A549 (cell line): ENCODE measurements at regions not wholly inside any gene's neighbourhood (a gene's known extent, or its start where the extent isn't known, plus 50 kb on each side); places are given as distances from the start of the nearest gene placed in this dataset.

Experiments
- ATAC-seq, 2 experiments: fragments of 200-7000 bp in 1 of 2; fragments of >200 bp in 1 of 2; cut with Nextera tagmentation in 1 of 2; cut with Tn5 transposase in 1 of 2; 3 replicates each; pipeline versions ENCODE4 v1.8.0 to v1.9.1; 2018 to 2020; ENCODE audit warnings: mild to moderate bottlenecking in 1 of 2, moderate library complexity in 1 of 2
- CTCF ChIA-PET: fragments of 300-600 bp; sonication (Branson Sonifier 250); formaldehyde crosslinking; extraction: SDS; loops from one replicate; lab custom pipeline; 2021; ENCODE audit warnings: antibody characterized with exemption, inconsistent platforms; lab: Yijun Ruan, JAX
- POLR2A ChIA-PET: fragments of 350-600 bp; formaldehyde crosslinking; extraction: SDS; loops from one replicate; lab custom pipeline; 2021; ENCODE audit warnings: antibody characterized with exemption, inconsistent platforms; lab: Yijun Ruan, JAX
- DNase-seq, 2 experiments: peaks; one replicate each; pipeline versions ENCODE4 v3.0.0 to v3.0.0-alpha.2; 2011 to 2016; ENCODE audit warnings: low read depth in 1 of 2, low spot score in 1 of 2
- FAIRE-seq: peaks from 2 replicates; lab custom pipeline; 2011; peaks lifted over from hg19 to GRCh38; lab: Jason Lieb, UNC
- H3K27ac ChIP-seq, 2 experiments: fragments of >200 bp; sonication (Bioruptor Twin); formaldehyde crosslinking; 3 replicates each; pipeline ENCODE4 v1.5.1; 2016 to 2017
- H3K4me1 ChIP-seq: fragments of >200 bp; sonication (Bioruptor Twin); formaldehyde crosslinking; 3 replicates; pipeline ENCODE4 v1.6.1; 2016
- H3K4me2 ChIP-seq: fragments of >200 bp; sonication (Bioruptor Twin); formaldehyde crosslinking; 3 replicates; pipeline ENCODE4 v1.6.1; 2016
- H3K4me3 ChIP-seq: fragments of >200 bp; sonication (Bioruptor Twin); formaldehyde crosslinking; 3 replicates; pipeline ENCODE4 v1.5.1; 2016
- H3K9me3 ChIP-seq: fragments of >200 bp; sonication (Bioruptor Twin); formaldehyde crosslinking; 3 replicates; pipeline ENCODE4 v1.6.1; 2016
- ATOH8 ChIP-seq: fragments of 250-450 bp; sonication (Bioruptor Pico); IDR thresholded peaks from 2 replicates; pipeline ENCODE4 v1.5.0; 2020; ENCODE audit warnings: low read depth, mild to moderate bottlenecking, moderate library complexity
- BCL3 ChIP-seq: fragments of >200 bp; sonication (Bioruptor Twin); formaldehyde crosslinking; IDR thresholded peaks from 3 replicates; pipeline ENCODE4 v1.6.1; 2016
- BHLHE40 ChIP-seq: IDR thresholded peaks from 2 replicates; pipeline ENCODE4 v1.6.1; 2012; ENCODE audit warnings: low read depth, low read length, inconsistent platforms
- CBX2 ChIP-seq: fragments of 200-600 bp; sonication (generic); IDR thresholded peaks from 2 replicates; pipeline ENCODE4 v1.6.1; 2016; ENCODE audit warnings: low read depth, mild to moderate bottlenecking, borderline replicate concordance
- CBX8 ChIP-seq: fragments of 200-600 bp; sonication (generic); IDR thresholded peaks from 2 replicates; pipeline ENCODE4 v1.6.1; 2016
- CHD2 ChIP-seq: fragments of 150-350 bp; IDR thresholded peaks from 2 replicates; pipeline ENCODE4 v1.6.1; 2014; ENCODE audit warnings: low read length; ENCODE audit not compliant: partially characterized antibody
- CHD4 ChIP-seq: fragments of 200-600 bp; sonication (generic); IDR thresholded peaks from 2 replicates; pipeline ENCODE4 v1.6.1; 2016; ENCODE audit warnings: antibody characterized with exemption, mild to moderate bottlenecking, borderline replicate concordance
- EHMT2 ChIP-seq: fragments of 200-600 bp; sonication (generic); IDR thresholded peaks from 2 replicates; pipeline ENCODE4 v1.6.1; 2016; ENCODE audit warnings: antibody characterized with exemption, low read depth, mild to moderate bottlenecking, moderate library complexity
- ELK1 ChIP-seq: fragments of 150-350 bp; IDR thresholded peaks from 2 replicates; pipeline ENCODE4 v1.6.1; 2014; ENCODE audit warnings: low read depth, mild to moderate bottlenecking, low read length
- FOSL2 ChIP-seq, 2 experiments: fragments of 450-650 bp in 1 of 2; fragments of >200 bp in 1 of 2; sonication (Bioruptor Twin) in 1 of 2; formaldehyde crosslinking; IDR thresholded peaks; 2 replicates each; pipeline versions ENCODE4 v1.5.0 to v1.6.1; 2016 to 2020; ENCODE audit warnings: mild to moderate bottlenecking in 1 of 2, moderate library complexity in 1 of 2
- FOXS1 ChIP-seq: fragments of 250-450 bp; sonication (Bioruptor Pico); IDR thresholded peaks from 2 replicates; pipeline ENCODE4 v1.5.0; 2020; ENCODE audit warnings: mild to moderate bottlenecking, moderate library complexity
- HMGXB4 ChIP-seq: fragments of 250-450 bp; sonication (Bioruptor Pico); IDR thresholded peaks from 2 replicates; pipeline ENCODE4 v1.5.0; 2021; ENCODE audit warnings: mild to moderate bottlenecking, moderate library complexity, borderline replicate concordance
- HOXA7 ChIP-seq: fragments of 250-450 bp; sonication (Bioruptor Pico); IDR thresholded peaks from 2 replicates; pipeline ENCODE4 v1.5.0; 2020; ENCODE audit warnings: mild to moderate bottlenecking, moderate library complexity
- HOXB13 ChIP-seq: fragments of 250-450 bp; sonication (Bioruptor Pico); IDR thresholded peaks from 2 replicates; pipeline ENCODE4 v1.5.0; 2020; ENCODE audit warnings: low read depth, mild to moderate bottlenecking, moderate library complexity
- KDM5A ChIP-seq: fragments of 200-600 bp; sonication (generic); IDR thresholded peaks from 2 replicates; pipeline ENCODE4 v1.6.1; 2016; ENCODE audit warnings: antibody characterized with exemption, mild to moderate bottlenecking
- MAFK ChIP-seq: fragments of 450-650 bp; IDR thresholded peaks from 2 replicates; pipeline ENCODE4 v1.6.1; 2014; ENCODE audit not compliant: partially characterized antibody
- MAX ChIP-seq: IDR thresholded peaks from 2 replicates; pipeline ENCODE4 v1.6.1; 2012
- NFE2L2 ChIP-seq: fragments of 150-350 bp; conservative IDR thresholded peaks from 2 replicates; pipeline ENCODE4 v1.6.1; 2014; ENCODE audit warnings: low read length
- PBX3 ChIP-seq: IDR thresholded peaks from 2 replicates; pipeline ENCODE4 v1.6.1; 2012
- RARB ChIP-seq: fragments of 250-450 bp; sonication (Bioruptor Pico); IDR thresholded peaks from 2 replicates; pipeline ENCODE4 v1.8.0; 2021; ENCODE audit warnings: mild to moderate bottlenecking, moderate library complexity
- ZFP36 ChIP-seq: fragments of 450-650 bp; IDR thresholded peaks from 2 replicates; pipeline ENCODE4 v1.6.1; 2014; ENCODE audit warnings: borderline replicate concordance; ENCODE audit not compliant: partially characterized antibody
- WGBS: methylation state at CpG from one replicate; pipeline ENCODE4 v1.1.6; 2017; ENCODE audit errors: missing lambda C conversion rate; 5-methylcytosine and 5-hydroxymethylcytosine counted together

- ChIA-PET POLR2A (no interaction called here), CTCF (no interaction called here)
- H3K9me3 ChIP-seq: no peaks in the 10 kb centered on the region
- no peak overlapping the region for H3K4me3 ChIP-seq
- TF ChIP-seq RARB (CRISPR knock-in tag) (no peak), FOSL2 (IDR thresholded peaks at IDR 0.05) (no peak), FOSL2 (CRISPR knock-in tag; IDR thresholded peaks at IDR 0.05) (no peak)
- H3K4me1 ChIP-seq: no peaks in the 10 kb centered on the region
- no peak overlapping the region for H3K27ac ChIP-seq
- FAIRE-seq (no peak), ATAC-seq (no peak), DNase-seq (no peak)
- H3K4me2 ChIP-seq: no peak overlapping the region
Measured at GRCh38 chr6:51090343-51090742, 271.7 kb downstream of the TFAP2B start.

GRCh38 chr6:51093871-51094270 lies 275.2 kb downstream of the TFAP2B start:
- no peak overlapping the region for H3K4me3 ChIP-seq
- DNase-seq (no peak), ATAC-seq (no peak), FAIRE-seq (no peak)
- no peak for TF ChIP-seq ZFP36
- no peak for TF ChIP-seq NFE2L2
- TF ChIP-seq KDM5A: no peak
- H3K4me2 ChIP-seq: no peak overlapping the region
- H3K9me3 ChIP-seq: no peaks in the 10 kb centered on the region
- no peak overlapping the region for H3K27ac ChIP-seq
- 3% methylated on average over 3 of the region's 3 CpGs for WGBS
- no peaks in the 10 kb centered on the region for H3K4me1 ChIP-seq
- ChIA-PET POLR2A (no interaction called here), CTCF (no interaction called here)

- H3K9me3 ChIP-seq: no peaks in the 10 kb centered on the region
- no peak for FAIRE-seq
- DNase-seq: no peak
- no peak for TF ChIP-seq CHD2
- TF ChIP-seq MAX: no peak
- TF ChIP-seq MAFK: no peak
- no peak for TF ChIP-seq ELK1
- TF ChIP-seq HOXA7 (CRISPR knock-in tag): no peak
- no peak for TF ChIP-seq BHLHE40
- no peak for TF ChIP-seq CBX8
- TF ChIP-seq PBX3: no peak
- TF ChIP-seq ZFP36: no peak
- no peak for TF ChIP-seq CHD4
- TF ChIP-seq, all 56 proteins: peak for 0
- CTCF ChIA-PET: no interaction called here
- POLR2A ChIA-PET: no interaction called here
- no peak overlapping the region for H3K4me2 ChIP-seq
- no peak overlapping the region for H3K4me3 ChIP-seq
- no peaks in the 10 kb centered on the region for H3K4me1 ChIP-seq
- 9% methylated on average over 1 of the region's 1 CpG for WGBS
- ATAC-seq: no peak
- no peak overlapping the region for H3K27ac ChIP-seq
Measured at GRCh38 chr6:51094271-51094670, 275.6 kb downstream of the TFAP2B start.

- FAIRE-seq: no peak
- no peak for DNase-seq
- ChIA-PET POLR2A (no interaction called here), CTCF (no interaction called here)
- no peak overlapping the region for H3K4me2 ChIP-seq
- ATAC-seq: no peak
- no peaks in the 10 kb centered on the region for H3K9me3 ChIP-seq
- H3K4me1 ChIP-seq: no peaks in the 10 kb centered on the region
- H3K4me3 ChIP-seq: no peak overlapping the region
- no peak overlapping the region for H3K27ac ChIP-seq
- WGBS: 8% methylated on average over 5 of the region's 5 CpGs
- TF ChIP-seq EHMT2: no peak
- no peak for TF ChIP-seq FOXS1
- no peak for TF ChIP-seq CBX2
- TF ChIP-seq HOXB13 (CRISPR knock-in tag): no peak
- TF ChIP-seq NFE2L2: no peak
- TF ChIP-seq ATOH8 (CRISPR knock-in tag): no peak
- no peak for TF ChIP-seq BCL3
- TF ChIP-seq HMGXB4 (CRISPR knock-in tag): no peak
Measured at GRCh38 chr6:51098246-51098645, 279.6 kb downstream of the TFAP2B start.
